GM21529 (cell line): ENCODE measurements at regions not wholly inside any gene's neighbourhood (a gene's known extent, or its start where the extent isn't known, plus 50 kb on each side); places are given as distances from the start of the nearest gene placed in this dataset.
"Not testable (repeated sequence)": the region's sequence is repeated elsewhere in the genome, so short reads cannot be mapped to it uniquely, and the experiment has no call there.

Experiments used
- ATAC-seq: cut with Tn5 transposase; IDR thresholded peaks from one replicate; pipeline ENCODE4 v1.9.1; 2021; ENCODE audit not compliant: unreplicated experiment

DNA sequence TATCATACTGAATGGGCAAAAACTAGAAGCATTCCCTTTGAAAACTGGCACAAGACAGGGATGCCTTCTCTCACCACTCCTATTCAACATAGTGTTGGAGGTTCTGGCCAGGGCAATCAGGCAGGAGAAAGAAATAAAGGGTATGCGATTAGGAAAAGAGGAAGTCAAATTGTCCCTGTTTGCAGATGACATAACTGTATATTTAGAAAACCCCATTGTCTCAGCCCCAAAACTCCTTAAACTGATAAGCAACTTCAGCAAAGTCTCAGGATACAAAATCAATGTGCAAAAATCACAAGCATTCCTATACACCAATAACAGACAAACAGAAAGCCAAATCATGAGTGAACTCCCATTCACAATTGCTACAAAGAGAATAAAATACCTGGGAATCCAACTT is 52.5 kb upstream of the CCDC71L start:
- not testable (repeated sequence) for ATAC-seq

DNA sequence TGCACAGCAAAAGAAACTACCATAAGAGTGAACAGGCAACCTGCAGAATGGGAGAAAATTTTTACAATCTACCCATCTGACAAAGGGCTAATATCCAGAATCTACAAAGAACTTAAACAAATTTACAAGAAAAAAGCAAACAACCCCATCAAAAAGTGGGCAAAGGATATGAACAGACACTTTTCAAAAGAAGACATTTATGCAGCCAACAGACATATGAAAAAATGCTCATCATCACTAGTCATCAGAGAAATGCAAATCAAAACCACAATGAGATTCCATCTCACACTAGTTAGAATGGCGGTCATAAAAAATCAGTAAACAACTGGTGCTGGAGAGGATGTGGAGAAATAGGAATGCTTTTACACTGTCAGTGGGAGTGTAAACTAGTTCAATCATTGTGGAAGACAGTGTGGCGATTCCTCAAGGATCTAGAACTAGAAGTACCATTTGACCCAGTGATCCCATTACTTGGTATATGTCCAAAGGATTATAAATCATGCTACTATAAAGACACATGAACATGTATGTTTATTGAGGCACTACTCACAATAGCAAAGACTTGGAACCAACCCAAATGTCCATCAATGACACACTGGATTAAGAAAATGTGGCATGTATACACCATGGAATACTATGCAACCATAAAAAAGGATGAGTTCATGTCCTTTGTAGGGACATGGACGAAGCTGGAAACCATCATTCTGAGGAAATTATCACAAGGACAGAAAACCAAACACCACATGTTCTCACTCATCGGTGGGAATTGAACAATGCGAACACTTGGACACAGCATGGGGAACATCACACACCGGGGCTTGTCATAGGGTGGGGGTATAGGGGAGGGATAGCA is 53.9 kb upstream of the CCDC71L start:
- ATAC-seq: not testable (repeated sequence)

DNA sequence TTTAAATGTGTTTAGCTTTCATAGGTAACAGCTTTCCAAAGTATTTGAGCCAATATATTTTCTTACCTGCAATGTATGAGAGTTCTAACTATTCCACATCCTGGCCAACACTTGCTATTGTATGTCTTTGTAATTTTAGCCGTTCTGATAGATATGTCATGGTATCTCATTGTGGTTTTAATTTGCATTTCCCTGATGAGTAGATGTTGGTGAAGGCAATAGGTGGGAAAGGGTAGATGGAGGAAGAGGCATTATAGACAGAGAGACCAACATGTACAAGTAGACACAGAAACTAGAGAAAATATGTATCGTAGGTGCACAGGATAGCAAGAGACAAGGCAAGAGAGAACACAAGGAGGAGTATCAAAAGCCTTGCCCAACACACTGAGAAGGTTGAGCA is 54.8 kb upstream of the CCDC71L start:
- ATAC-seq: no peak

DNA sequence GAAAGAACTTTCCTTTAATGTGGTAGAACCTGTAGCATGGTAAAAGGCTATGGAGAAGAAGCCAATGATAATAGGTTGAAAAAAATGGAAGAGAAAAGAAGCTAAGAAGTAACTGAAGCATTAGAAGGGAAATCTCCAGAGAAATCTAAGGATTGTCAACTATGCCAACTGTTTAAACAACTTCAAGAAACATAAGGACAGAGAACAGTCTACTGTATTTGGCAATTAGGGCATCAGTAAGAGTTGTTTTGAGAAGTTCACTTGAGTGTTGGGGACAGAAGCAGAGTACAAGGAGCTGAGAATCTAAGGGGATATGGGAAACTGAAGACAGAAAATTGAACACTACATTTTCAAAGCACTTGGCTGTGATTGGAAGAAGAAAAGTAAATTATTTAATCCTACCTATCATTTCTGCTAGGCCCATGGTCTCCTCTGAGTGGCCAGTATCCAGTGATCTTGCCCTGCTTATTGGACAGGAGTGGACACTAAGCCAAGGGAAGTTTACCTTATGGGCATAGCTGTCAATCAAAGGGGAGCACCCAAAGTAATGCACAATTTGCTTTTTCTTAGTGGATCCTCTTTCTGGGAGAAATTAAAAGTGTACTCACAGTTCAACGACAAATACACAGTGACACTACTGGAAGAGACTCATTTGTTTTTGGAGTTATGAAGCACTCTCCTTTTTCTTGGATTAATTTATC is 56.4 kb upstream of the CCDC71L start:
- no peak for ATAC-seq

DNA sequence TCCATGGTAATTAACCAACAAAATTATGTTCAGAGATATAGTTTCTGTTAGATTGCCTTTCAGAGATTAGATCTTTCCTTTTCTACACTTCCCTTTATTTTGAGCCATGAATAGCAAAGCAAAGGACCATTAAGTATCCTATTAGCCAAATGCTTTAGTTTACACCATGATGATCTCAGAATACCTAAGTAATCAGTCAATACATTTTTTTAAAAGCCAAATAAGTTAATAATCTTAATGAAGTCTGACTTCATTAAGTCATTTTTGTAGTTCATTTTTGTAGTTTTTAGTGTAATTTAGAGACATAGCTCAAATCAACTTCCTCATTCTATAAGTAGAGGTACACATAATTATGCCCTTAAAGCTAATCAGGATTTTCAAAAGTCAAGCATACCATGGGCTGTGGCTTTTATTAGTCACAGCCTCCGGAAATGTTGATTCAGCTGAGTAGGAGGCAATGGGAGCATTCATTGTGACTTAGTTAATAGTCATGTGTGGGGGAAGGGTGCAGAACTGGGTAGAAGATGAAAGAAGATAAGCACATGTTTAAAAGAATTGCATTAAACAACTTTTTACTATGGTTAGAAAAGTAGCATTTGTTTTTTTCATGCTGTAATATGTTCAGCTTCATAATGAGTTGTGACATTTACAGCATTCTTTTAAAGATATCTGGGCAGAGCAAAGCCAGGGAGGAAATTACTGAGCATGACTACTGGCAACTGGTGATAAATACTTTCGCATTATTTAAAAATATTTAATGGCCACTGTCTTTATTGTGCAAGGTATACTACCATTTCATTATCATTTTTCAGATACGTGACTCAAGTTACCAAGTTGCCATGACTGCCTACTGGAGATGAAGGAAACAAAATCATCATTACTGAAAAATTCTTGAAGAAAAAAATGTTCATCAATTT is 57.3 kb upstream of the CCDC71L start:
- ATAC-seq: peak; percentile 83

DNA sequence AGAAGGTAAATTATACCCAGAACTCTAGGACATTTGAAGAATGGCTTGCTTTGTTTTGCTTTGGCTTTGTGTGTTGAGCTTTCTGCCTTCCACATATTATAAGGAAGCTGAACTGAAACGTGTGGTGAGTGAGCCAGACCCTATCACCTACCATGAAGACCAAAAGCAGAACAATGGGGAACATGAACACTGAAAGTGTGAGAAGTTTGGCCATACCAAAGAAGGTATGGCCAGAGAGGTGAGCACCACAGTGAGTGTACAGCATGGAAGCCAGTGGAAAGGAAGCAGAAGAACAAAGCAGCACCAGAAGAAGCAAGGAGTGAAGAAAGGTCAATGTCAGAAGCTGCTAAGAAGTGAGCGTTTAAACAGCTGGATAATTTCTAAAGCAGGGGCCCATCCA is 59.7 kb upstream of the CCDC71L start:
- ATAC-seq: peak; percentile 70

DNA sequence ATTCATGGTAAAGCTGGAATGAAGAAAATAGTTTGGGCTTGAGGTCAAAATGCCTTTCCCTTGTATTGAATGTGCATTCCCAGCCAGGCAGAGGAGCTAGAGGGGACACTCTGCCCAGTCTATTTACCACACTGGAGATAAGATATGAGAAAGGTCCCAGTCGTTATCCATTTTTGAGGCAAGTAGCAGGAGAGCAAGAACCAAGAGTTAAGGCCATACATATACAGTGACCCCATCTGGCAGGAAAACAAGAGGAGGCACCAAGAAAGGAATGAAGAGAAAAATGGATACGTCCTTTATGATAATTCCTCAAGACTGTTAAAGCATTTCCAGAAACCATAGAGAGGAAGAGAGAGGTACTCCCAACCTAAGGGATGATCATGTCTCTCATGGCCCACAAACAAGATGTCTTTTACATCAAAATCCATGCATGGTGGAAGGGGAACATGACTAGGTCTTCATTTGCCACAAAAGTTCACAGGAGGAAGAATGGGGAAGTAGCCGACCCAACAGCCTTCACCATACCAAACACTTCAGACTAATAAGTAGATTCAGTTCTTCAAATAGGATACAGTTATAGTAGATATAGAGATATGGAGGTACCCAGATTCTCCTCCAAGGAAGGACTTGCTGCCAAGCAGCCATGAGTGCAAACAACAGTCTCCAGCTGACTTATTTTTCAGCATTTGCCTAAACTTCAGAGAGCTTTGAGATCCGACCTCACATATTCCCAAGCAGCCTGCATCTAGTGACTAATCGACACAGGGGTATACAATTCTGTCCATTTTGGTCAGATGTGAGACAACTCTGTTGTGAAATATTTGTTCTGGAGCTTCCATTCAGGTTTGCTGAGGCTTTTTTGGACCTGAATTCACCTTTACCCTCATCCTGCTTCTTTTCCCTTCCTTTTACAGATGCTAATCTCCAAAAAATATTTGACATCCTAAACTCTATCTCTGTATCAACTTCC is 61.1 kb upstream of the CCDC71L start:
- no peak for ATAC-seq

DNA sequence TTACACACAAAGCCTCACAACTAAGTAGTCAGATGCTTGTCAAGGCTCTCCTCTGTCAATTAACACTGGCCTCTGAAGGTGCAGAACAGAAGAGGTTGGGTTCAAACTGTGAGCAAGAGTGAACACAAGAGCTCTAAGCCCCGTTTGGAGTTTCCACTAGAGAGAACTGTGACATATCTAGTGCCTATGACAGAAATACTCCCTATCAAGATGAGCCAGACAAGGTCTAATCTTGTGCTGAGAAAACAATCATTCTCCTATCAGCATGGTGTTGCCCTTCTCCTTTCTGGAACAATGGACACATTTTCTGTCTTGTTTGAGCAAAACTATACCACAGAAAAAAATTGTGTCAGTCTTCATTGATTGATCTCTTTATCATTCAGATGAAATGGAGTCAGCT is 62.4 kb upstream of the CCDC71L start:
- ATAC-seq: no peak

DNA sequence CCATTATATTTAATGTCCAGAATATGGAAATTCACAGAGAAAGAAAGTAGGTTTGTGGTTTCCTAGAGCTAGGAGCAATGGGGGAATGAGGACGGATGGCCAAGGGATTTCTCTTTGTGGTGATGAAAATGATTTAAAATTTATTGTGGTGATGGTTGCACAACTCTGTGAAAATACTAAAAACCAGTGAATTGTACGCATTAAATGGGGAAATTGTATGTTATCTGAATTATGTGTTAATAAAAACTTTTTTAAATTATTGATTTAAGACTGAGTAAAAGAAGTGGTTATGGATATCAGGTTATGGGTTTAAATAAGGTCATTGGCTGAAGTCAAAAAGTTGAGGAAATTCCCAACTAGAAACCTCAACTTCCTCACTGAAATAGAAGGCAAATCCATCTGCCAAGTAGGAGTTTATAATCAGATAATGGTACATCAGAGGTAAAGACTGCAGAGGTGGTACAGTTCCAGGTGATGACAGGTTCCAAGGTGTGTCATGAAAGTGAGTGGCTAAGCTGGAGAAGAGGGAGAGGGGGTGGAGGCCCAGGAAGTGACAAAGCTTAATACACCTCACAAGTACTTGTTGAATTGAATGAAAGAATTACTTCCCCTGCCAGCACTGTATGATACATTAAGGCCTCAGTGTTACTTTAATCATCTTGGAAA is 68.9 kb upstream of the CCDC71L start:
- no peak for ATAC-seq

DNA sequence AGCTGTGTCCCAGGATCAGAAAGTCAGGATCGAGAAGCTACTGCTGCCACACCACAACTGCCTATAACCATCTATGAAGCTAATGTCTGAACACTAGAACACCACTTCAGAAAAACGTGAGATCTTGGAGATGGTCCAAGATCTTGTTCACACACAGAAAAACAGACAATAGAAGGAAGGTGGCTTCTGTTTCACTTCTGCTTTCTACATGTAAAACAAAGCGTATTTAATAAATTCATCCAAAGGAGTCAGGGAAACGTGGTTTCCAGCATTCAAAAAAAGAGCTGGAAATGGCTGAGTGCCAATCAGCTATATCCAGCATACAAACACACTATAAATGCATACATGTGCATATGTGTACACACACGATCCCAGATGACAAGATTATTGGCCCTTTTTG is 70.2 kb upstream of the CCDC71L start:
- peak; percentile 96 for ATAC-seq

DNA sequence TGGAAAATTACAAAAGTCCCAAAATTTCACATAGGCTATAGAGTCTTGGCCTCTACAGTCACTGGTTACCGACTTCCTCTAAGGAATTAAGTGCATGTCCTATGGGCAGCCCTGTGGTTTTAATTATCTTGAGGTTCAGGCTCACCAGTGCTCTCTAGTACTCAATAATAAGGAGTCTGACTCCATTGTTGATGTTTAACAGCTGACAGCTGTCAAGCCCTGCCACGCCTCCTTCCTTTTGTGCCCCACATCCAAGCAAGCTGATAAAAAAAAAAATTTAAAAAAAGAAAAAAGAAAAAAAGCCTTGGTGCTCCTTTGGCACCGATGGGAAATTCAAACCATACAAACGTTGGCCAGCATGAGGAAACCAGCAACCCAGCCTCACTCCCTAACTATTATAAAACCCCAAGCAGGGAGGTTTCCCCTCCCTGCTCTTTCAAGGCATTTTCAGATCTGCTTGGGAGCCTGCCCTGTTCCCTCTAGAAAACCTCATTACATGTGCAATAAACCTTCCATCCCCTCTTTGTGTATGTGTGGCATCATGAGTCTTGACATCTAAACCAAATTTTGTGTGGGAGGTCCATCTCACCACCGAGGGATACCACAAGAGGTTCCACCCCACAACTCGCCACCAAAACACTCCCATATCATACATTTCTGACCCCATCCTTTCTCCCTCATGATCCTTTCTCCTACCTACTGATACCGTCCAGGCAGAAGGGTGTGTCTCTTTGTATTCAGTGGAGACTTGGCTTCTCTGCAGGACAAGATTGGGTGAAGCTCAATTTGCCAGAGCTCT is 70.9 kb upstream of the CCDC71L start:
- no peak for ATAC-seq

DNA sequence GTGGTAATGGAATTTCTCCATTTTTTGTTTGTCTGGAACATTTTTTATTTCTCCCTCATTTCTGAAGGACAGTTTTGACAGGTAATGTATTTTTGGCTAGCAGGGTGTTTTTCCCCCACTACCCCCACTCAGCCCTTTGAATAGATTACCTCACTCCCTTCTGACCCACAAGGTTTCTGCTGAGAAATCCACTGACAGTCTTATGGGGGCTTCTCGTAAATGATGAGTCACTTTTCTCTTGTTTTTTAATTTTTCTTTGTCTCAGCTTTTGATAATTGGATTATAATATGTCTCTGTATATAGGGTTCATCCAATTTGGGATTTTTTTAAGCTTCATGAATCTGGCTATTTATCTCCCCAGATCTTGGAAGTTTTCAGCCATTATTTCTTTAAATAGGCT is 74.7 kb upstream of the CCDC71L start:
- ATAC-seq: no peak

DNA sequence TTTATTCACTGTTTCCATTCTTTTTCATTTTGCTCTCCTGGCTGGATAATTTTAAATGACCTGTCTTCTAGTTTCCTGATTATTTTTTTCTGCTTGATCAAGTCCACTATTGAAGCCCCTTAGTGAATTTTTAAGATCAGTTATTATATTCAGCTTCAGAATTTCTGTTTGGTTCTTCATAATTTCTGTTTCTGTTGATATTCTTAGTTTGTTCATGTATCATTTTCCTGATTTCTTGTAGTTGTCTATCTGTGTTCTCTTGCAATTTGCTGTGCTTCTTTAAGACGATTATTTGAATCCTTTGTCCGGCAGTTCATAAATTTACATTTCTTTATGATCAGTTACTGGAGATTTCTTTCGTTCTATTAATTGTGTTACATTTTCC is 75.2 kb upstream of the CCDC71L start:
- ATAC-seq: no peak

DNA sequence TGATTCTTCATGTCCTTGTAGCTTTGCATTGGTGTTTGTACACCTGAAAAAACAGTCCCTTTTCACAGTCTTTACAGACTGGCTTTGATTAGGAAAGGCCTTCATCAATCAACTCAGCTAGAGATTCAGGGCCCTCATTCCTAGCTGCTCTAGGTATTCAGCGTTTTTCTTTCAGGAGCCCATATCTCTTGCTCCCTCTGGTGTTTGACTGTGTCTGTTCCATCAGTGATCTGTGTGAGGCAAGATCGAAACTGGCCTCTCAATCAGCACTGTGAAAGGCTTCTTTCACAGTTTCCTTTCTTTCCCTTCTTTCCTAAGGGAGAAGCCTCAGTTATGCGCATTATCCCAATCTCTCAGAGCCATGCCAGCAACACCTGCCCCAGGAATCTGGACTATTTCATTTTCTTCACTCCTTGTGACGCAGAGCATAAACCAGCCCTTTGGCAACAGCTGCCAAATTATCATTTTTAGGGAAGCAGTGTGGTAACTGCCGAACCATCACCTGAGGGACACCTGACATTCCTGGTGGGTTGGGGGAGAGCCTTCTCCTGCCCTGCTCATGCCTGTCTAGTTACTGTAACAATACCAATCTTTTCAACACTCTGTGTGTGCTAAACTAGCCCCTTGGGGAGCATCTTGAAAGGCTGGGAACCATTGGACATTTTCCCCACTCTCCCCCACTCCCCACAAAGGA is 75.7 kb upstream of the CCDC71L start:
- ATAC-seq: peak; percentile 94

DNA sequence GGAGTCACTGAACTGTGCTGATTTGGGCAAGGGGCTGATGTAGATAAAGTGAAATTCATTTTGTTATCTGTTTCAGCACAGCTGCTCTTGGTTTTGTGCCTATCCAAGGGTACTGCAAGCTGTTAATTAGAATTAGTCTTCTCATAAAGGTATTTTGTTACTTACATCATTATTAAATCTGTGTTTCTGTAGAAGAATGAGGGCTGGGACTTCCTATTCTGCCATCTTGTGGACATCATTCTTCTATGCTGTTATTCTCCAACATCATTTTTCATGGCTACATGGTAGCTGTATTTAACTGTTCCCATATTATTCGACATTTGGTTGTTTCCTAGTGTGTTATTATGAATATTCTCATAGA is 76.2 kb upstream of the CCDC71L start:
- no peak for ATAC-seq

DNA sequence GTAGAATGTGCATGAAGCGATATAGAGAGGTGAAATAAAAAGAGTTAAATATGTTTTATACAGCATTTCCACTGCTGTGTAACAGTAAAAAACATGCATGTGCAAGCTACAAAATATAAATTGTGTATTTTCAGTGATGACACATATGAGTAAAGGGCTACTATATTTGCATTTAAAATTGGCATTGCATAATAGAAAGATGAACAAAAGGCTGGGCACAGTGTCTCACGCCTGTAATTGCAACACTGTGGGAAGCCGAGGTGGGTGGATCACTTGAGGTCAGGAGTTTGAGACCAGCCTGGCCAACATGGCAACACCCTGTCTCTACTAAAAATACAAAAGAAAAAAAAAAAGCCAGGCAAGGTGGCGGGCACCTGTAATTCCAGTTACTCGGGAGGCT is 79.8 kb upstream of the CCDC71L start:
- ATAC-seq: no peak

DNA sequence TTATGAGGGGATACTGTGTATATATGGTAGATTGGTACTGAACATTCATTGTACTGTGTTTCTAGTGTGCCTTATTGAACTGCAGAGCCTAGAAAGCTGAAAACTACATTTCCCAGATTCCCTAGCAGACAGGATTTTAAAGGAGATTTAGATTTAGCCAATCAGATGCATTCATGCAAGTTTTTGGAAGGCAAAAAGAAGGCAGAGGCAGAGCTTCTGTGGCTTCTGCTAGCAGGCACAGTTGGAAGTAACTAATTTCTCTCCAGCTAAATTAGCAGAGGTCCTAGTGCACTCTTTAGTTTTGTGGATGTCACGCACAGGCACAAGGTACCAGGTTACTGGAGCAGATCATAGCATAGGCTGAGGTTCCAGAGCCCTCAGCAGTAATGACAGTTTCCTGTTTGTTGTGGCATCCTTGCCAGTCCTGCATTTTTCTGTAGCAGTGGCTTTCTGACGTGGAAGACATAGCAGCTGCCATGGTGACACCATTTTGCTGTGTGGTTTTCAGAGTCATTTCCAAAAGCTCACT is 83.7 kb upstream of the CCDC71L start:
- no peak for ATAC-seq

DNA sequence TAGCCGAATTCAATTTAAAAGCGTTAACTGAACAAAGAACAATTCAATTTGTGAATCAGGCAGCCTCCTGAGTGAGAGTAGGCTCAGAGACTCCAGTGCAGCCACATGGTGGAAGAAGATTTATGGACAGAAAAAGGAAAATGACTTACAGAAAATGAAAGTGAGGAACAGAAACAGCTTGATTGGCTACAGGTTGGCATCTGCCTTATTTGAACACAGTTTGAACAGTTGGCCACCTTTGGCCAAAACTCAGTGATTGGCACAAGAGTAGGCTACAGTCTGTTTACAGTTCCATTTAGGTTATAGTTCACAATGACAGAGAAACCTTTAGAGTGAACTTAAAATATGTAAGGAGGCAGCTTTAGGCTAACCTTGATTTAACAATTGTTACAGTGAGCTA is 86.3 kb upstream of the CCDC71L start:
- ATAC-seq: not testable (repeated sequence)
